CD8-positive, alpha-beta memory T cell (primary cell): ENCODE measurements at regions not wholly inside any gene's neighbourhood (a gene's known extent, or its start where the extent isn't known, plus 50 kb on each side); places are given as distances from the start of the nearest gene placed in this dataset.
"Not testable (repeated sequence)": the region's sequence is repeated elsewhere in the genome, so short reads cannot be mapped to it uniquely, and the experiment has no call there.

Source experiments
- CTCF ChIA-PET: fragments of 350-600 bp; sonication (Branson Sonifier 250); formaldehyde crosslinking; loops from one replicate; lab custom pipeline; 2021; ENCODE audit warnings: antibody characterized with exemption; lab: Charles Lee
- POLR2A ChIA-PET: fragments of 350-600 bp; sonication (Branson Sonifier 250); formaldehyde crosslinking; loops from one replicate; lab custom pipeline; 2021; ENCODE audit warnings: antibody characterized with exemption; lab: Charles Lee
- DNase-seq, 5 donors: peaks; one replicate each; pipeline versions ENCODE4 v3.0.0 to v3.0.0-alpha.2; 2020 to 2022; ENCODE audit warnings: mixed read lengths in 1 of 5
- H3K27ac ChIP-seq: one replicate; pipeline ENCODE4 v1.7.0; 2013; ENCODE audit warnings: low read depth, mild to moderate bottlenecking, low read length, moderate library complexity
- H3K27me3 ChIP-seq: 2 replicates; pipeline ENCODE4 v1.7.0; 2013; ENCODE audit warnings: low read length, mild to moderate bottlenecking; ENCODE audit not compliant: insufficient read depth, poor library complexity, severe bottlenecking
- H3K36me3 ChIP-seq: 2 replicates; pipeline ENCODE4 v1.7.0; 2013; ENCODE audit warnings: mild to moderate bottlenecking, low read length, moderate library complexity; ENCODE audit not compliant: insufficient read depth
- H3K4me1 ChIP-seq: 2 replicates; pipeline ENCODE4 v1.7.0; 2013; ENCODE audit warnings: mild to moderate bottlenecking, low read length, moderate library complexity; ENCODE audit not compliant: insufficient read depth
- H3K4me3 ChIP-seq: 2 replicates; pipeline ENCODE4 v1.7.0; 2013; ENCODE audit warnings: mild to moderate bottlenecking, low read length
- H3K9me3 ChIP-seq: 2 replicates; pipeline ENCODE4 v1.7.0; 2013; ENCODE audit warnings: mild to moderate bottlenecking, low read length
- H3K27ac Mint-ChIP-seq, 8 donors: one replicate each; pipeline ENCODE4 v1.8.0; 2020 to 2021; ENCODE audit warnings: mixed read lengths in 8 of 8, mild to moderate bottlenecking in 6 of 8, inconsistent platforms in 3 of 8, moderate library complexity in 3 of 8
- H3K27me3 Mint-ChIP-seq, 2 donors: one replicate each; pipeline ENCODE4 v1.8.0; 2020 to 2021; ENCODE audit warnings: mixed read lengths in 2 of 2, mild to moderate bottlenecking in 1 of 2, moderate library complexity in 1 of 2
- H3K36me3 Mint-ChIP-seq, 3 donors: one replicate each; pipeline ENCODE4 v1.8.0; 2020 to 2021; ENCODE audit warnings: mixed read lengths in 3 of 3, inconsistent platforms in 1 of 3, mild to moderate bottlenecking in 1 of 3
- H3K4me1 Mint-ChIP-seq, 3 donors: one replicate each; pipeline ENCODE4 v1.8.0; 2020 to 2021; ENCODE audit warnings: mixed read lengths in 3 of 3, inconsistent platforms in 1 of 3, mild to moderate bottlenecking in 1 of 3
- H3K4me3 Mint-ChIP-seq, 7 donors: one replicate each; pipeline ENCODE4 v1.8.0; 2020 to 2021; ENCODE audit warnings: mixed read lengths in 7 of 7, mild to moderate bottlenecking in 6 of 7, moderate library complexity in 4 of 7, inconsistent platforms in 2 of 7
- H3K9me3 Mint-ChIP-seq, 5 donors: one replicate each; pipeline ENCODE4 v1.8.0; 2020 to 2022; ENCODE audit warnings: mixed read lengths in 5 of 5, mild to moderate bottlenecking in 3 of 5, moderate library complexity in 2 of 5, inconsistent platforms in 1 of 5

- DNase-seq = no peak
- H3K4me3 ChIP-seq = no peak overlapping the region
- no peaks in the 10 kb centered on the region for H3K27me3 ChIP-seq
- Mint-ChIP-seq H3K4me1 (no peaks in the 10 kb centered on the region), H3K9me3 (no peaks in the 10 kb centered on the region), H3K4me3 (no peak overlapping the region), H3K36me3 (no peaks in the 10 kb centered on the region), H3K27ac (no peak overlapping the region), H3K27me3 (peaks cover 0 to 2% of the 10 kb centered on the region in 2 donors)
- H3K9me3 ChIP-seq = no peaks in the 10 kb centered on the region
- no peaks in the 10 kb centered on the region for H3K4me1 ChIP-seq
- ChIA-PET CTCF (no interaction called here), POLR2A (no interaction called here)
- no peaks in the 10 kb centered on the region for H3K36me3 ChIP-seq
- H3K27ac ChIP-seq = no peak overlapping the region
Measured at GRCh38 chr2:106339609-106340008, 128.6 kb downstream of the RGPD3 start.

DNA sequence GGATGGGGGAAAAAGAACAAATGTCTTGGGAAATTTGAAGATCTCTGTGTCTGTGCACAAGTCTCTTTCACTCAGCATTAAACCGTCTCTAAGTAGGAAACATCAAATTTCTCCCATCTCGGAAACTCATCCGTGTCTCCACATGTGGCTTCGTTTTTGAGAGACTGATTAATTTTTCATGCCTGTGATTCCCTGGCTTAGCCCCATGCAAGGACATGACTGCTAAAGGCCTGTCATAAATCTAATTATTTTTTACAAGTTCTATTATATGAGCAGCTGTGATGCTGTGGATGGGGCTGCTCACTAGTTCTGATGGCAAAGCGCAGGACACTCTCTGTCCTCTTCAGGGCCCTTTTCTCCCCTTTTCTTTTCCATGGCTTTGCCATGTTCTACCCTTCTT, 129.1 kb downstream of the RGPD3 start:
- no peaks in the 10 kb centered on the region for H3K36me3 Mint-ChIP-seq
- H3K4me1 Mint-ChIP-seq = no peaks in the 10 kb centered on the region
- H3K9me3 Mint-ChIP-seq = no peaks in the 10 kb centered on the region
- H3K27me3 ChIP-seq = no peaks in the 10 kb centered on the region
- peaks cover 0 to 2% of the 10 kb centered on the region in 2 donors for H3K27me3 Mint-ChIP-seq
- H3K27ac Mint-ChIP-seq = no peak overlapping the region
- ChIA-PET POLR2A (no interaction called here), CTCF (no interaction called here)
- no peak overlapping the region for H3K4me3 ChIP-seq
- H3K4me1 ChIP-seq = no peaks in the 10 kb centered on the region
- H3K9me3 ChIP-seq = no peaks in the 10 kb centered on the region
- DNase-seq = no peak
- H3K27ac ChIP-seq = no peak overlapping the region
- no peak overlapping the region for H3K4me3 Mint-ChIP-seq
- no peaks in the 10 kb centered on the region for H3K36me3 ChIP-seq

GRCh38 chr2:106338043-106338442, 130.2 kb downstream of the RGPD3 start:
- peaks cover 0 to 3% (median 0%) of the 10 kb centered on the region in 3 donors for H3K4me1 Mint-ChIP-seq
- H3K27me3 Mint-ChIP-seq = peaks cover 0 to 2% of the 10 kb centered on the region in 2 donors
- H3K9me3 Mint-ChIP-seq = no peaks in the 10 kb centered on the region
- no peak overlapping the region for H3K4me3 Mint-ChIP-seq
- no peaks in the 10 kb centered on the region for H3K36me3 ChIP-seq
- H3K27ac ChIP-seq = no peak overlapping the region
- no peak overlapping the region for H3K4me3 ChIP-seq
- ChIA-PET CTCF (no interaction called here), POLR2A (no interaction called here)
- H3K36me3 Mint-ChIP-seq = no peaks in the 10 kb centered on the region
- no peaks in the 10 kb centered on the region for H3K27me3 ChIP-seq
- no peak for DNase-seq
- H3K4me1 ChIP-seq = no peaks in the 10 kb centered on the region
- H3K27ac Mint-ChIP-seq = no peak overlapping the region
- no peaks in the 10 kb centered on the region for H3K9me3 ChIP-seq

DNA sequence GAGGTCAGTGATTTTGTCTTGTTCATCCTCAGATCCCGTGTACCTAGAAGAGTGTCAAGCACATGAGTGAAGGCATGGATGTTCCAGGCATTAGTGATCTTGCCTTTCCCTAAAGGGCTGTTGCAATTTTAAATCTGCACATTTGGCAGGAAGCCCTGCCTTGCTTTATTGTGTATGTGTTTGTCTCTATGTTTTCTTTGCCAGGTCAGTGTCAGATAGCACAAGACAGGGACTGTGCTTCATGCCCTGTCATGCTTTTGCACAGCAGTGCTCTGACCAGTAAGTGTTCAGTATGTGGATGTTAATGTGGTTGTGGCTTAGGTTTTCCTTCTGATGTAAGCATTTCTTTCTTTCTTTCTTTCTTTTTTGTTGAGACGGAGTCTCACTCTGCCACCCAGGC, 131.5 kb downstream of the RGPD3 start:
- Mint-ChIP-seq H3K4me1 (peaks cover 3 to 11% (median 5%) of the 10 kb centered on the region in 3 donors), H3K27me3 (peaks cover 0 to 2% of the 10 kb centered on the region in 2 donors), H3K9me3 (no peaks in the 10 kb centered on the region), H3K27ac (no peak overlapping the region), H3K36me3 (no peaks in the 10 kb centered on the region), H3K4me3 (no peak overlapping the region)
- H3K4me3 ChIP-seq = no peak overlapping the region
- no peaks in the 10 kb centered on the region for H3K4me1 ChIP-seq
- no peaks in the 10 kb centered on the region for H3K27me3 ChIP-seq
- ChIA-PET POLR2A (no interaction called here), CTCF (no interaction called here)
- H3K9me3 ChIP-seq = no peaks in the 10 kb centered on the region
- H3K36me3 ChIP-seq = no peaks in the 10 kb centered on the region
- H3K27ac ChIP-seq = no peak overlapping the region
- DNase-seq = no peak

DNA sequence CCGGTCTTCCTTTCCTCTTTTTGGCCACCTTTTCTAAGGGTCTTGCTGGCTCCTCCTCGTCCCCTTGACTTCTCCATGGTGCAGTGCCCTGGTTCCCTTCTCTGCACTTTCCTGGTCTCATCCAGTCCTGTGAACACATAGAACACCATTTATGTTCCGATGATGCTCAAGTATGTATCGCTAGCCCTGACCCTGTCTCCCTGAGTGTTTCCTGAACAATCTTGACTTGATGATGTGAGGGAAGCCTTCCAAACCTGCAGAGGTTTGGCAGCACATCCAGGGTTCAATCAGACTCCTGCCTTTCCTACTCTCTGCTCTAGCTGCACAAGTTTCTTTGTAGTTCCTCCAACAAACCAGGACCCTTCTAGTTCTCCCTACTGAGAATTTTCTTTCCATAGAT, 132.1 kb downstream of the RGPD3 start:
- no peaks in the 10 kb centered on the region for H3K36me3 Mint-ChIP-seq
- no peak overlapping the region for H3K4me3 Mint-ChIP-seq
- CTCF ChIA-PET = no interaction called here
- DNase-seq = no peak
- no peak overlapping the region for H3K27ac ChIP-seq
- H3K4me3 ChIP-seq = no peak overlapping the region
- H3K27ac Mint-ChIP-seq = no peak overlapping the region
- POLR2A ChIA-PET = no interaction called here
- H3K36me3 ChIP-seq = no peaks in the 10 kb centered on the region
- H3K9me3 ChIP-seq = no peaks in the 10 kb centered on the region
- no peaks in the 10 kb centered on the region for H3K9me3 Mint-ChIP-seq
- H3K27me3 ChIP-seq = no peaks in the 10 kb centered on the region
- H3K4me1 Mint-ChIP-seq = peaks cover 5 to 12% (median 6%) of the 10 kb centered on the region in 3 donors
- H3K4me1 ChIP-seq = no peaks in the 10 kb centered on the region
- H3K27me3 Mint-ChIP-seq = peaks cover 0 to 2% of the 10 kb centered on the region in 2 donors

GRCh38 chr2:106334802-106335201, 133.4 kb downstream of the RGPD3 start:
- H3K27me3 ChIP-seq = no peaks in the 10 kb centered on the region
- H3K27ac Mint-ChIP-seq = no peak overlapping the region
- DNase-seq = no peak
- no peak overlapping the region for H3K27ac ChIP-seq
- H3K4me1 Mint-ChIP-seq = peaks cover 5 to 12% (median 6%) of the 10 kb centered on the region in 3 donors
- CTCF ChIA-PET = no interaction called here
- no peaks in the 10 kb centered on the region for H3K9me3 ChIP-seq
- no peaks in the 10 kb centered on the region for H3K36me3 Mint-ChIP-seq
- H3K4me3 ChIP-seq = no peak overlapping the region
- H3K4me1 ChIP-seq = no peaks in the 10 kb centered on the region
- no peaks in the 10 kb centered on the region for H3K9me3 Mint-ChIP-seq
- no peak overlapping the region for H3K4me3 Mint-ChIP-seq
- POLR2A ChIA-PET = no interaction called here
- no peaks in the 10 kb centered on the region for H3K36me3 ChIP-seq
- peaks cover 0 to 6% of the 10 kb centered on the region in 2 donors for H3K27me3 Mint-ChIP-seq

- H3K4me3 Mint-ChIP-seq = peak overlapping the region in 1 of 7 donors; percentile 6
- CTCF ChIA-PET, H3K27me3 Mint-ChIP-seq, H3K4me3 ChIP-seq, POLR2A ChIA-PET, H3K27ac ChIP-seq, H3K27me3 ChIP-seq, H3K9me3 Mint-ChIP-seq, H3K36me3 Mint-ChIP-seq, DNase-seq, H3K9me3 ChIP-seq, H3K36me3 ChIP-seq, H3K4me1 ChIP-seq, H3K27ac Mint-ChIP-seq: not testable (repeated sequence)
- peaks cover 5 to 12% (median 6%) of the 10 kb centered on the region in 3 donors for H3K4me1 Mint-ChIP-seq
Measured at GRCh38 chr2:106333253-106333873, 134.8 kb downstream of the RGPD3 start.

DNA sequence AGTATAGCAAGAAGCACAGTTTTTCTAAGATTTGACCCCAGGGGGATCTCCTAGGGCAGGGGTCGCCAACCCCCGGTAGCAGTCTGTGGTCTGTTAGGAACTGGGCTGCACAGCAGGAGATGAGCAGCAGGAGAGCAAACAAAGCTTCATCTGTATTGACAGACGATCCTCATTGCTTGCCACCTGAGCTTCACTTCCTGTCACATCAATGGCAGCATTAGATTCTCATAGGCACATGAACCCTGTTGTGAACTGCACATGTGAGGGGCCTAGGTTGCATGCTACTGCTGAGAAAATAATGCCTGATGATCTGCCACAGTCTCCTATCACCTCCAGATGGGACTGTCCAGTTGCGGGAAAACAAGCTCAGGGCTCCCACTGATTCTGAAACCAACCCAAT, 136.2 kb downstream of the RGPD3 start:
- H3K4me1 ChIP-seq = no peaks in the 10 kb centered on the region
- POLR2A ChIA-PET = no interaction called here
- no peak overlapping the region for H3K27ac ChIP-seq
- CTCF ChIA-PET = no interaction called here
- H3K4me3 ChIP-seq = no peak overlapping the region
- H3K27ac Mint-ChIP-seq = peak overlapping the region in 2 of 8 donors; percentile 28 to 74
- H3K36me3 Mint-ChIP-seq = no peaks in the 10 kb centered on the region
- peak overlapping the region in 3 of 7 donors; percentile 27 to 80 (median 30) for H3K4me3 Mint-ChIP-seq
- DNase-seq = no peak
- H3K27me3 ChIP-seq = no peaks in the 10 kb centered on the region
- peaks cover 5 to 12% (median 6%) of the 10 kb centered on the region in 3 donors for H3K4me1 Mint-ChIP-seq
- no peaks in the 10 kb centered on the region for H3K36me3 ChIP-seq
- H3K9me3 ChIP-seq = no peaks in the 10 kb centered on the region
- peaks cover 0 to 4% of the 10 kb centered on the region in 2 donors for H3K27me3 Mint-ChIP-seq
- no peaks in the 10 kb centered on the region for H3K9me3 Mint-ChIP-seq
